GM19467 (cell line): ENCODE measurements at regions not wholly inside any gene's neighbourhood (a gene's known extent, or its start where the extent isn't known, plus 50 kb on each side); places are given as distances from the start of the nearest gene placed in this dataset.
"Not testable (repeated sequence)": the region's sequence is repeated elsewhere in the genome, so short reads cannot be mapped to it uniquely, and the experiment has no call there.

Experiments
- ATAC-seq: cut with Tn5 transposase; IDR thresholded peaks from one replicate; pipeline ENCODE4 v1.9.1; 2021; ENCODE audit warnings: mild to moderate bottlenecking, moderate library complexity; ENCODE audit not compliant: unreplicated experiment

GRCh38 chr3:98701071-98701675 is 62.0 kb upstream of the ST3GAL6 start:
- ATAC-seq: no peak

- no peak for ATAC-seq
These were observed 61.0 kb upstream of the ST3GAL6 start for GRCh38 chr3:98702166-98702565.

- ATAC-seq: no peak
These were observed 57.9 kb upstream of the ST3GAL6 start for GRCh38 chr3:98705212-98705611.

GRCh38 chr3:98705694-98706093 is 57.4 kb upstream of the ST3GAL6 start:
- no peak for ATAC-seq

- not testable (repeated sequence) for ATAC-seq
These were observed 54.5 kb upstream of the ST3GAL6 start for GRCh38 chr3:98708681-98709080.

- no peak for ATAC-seq
These were observed 53.7 kb upstream of the ST3GAL6 start for GRCh38 chr3:98709441-98709840.

- ATAC-seq: no peak
These were observed 53.0 kb upstream of the ST3GAL6 start for GRCh38 chr3:98710067-98710659.

- no peak for ATAC-seq
These were observed 51.7 kb upstream of the ST3GAL6 start for GRCh38 chr3:98711426-98711825.

- ATAC-seq: no peak
These were observed 50.4 kb upstream of the ST3GAL6 start for GRCh38 chr3:98712726-98713125.

GRCh38 chr3:98713332-98713731 is 49.8 kb upstream of the ST3GAL6 start:
- not testable (repeated sequence) for ATAC-seq
